Heart left ventricle (tissue), 16 donors: ENCODE measurements at regions not wholly inside any gene's neighbourhood (a gene's known extent, or its start where the extent isn't known, plus 50 kb on each side); places are given as distances from the start of the nearest gene placed in this dataset.
A peak's percentile ranks its signal among the peaks of the same experiment; 100 is the strongest.

Experiments
- ATAC-seq, 4 donors: fragments of 200-7000 bp; cut with Tn5 transposase; one replicate each; pipeline ENCODE4 v1.9.1; 2020 to 2022; ENCODE audit warnings: moderate library complexity in 4 of 4, mild to moderate bottlenecking in 3 of 4, moderate number of reproducible peaks in 1 of 4
- DNase-seq, 5 donors: peaks; one replicate each; pipeline ENCODE4 v3.0.0-alpha.2; 2020
- H3K27ac ChIP-seq, 12 donors: fragments of 200-600 bp; sonication (generic) in 4 of 12; one replicate each; pipeline versions ENCODE4 v1.5.0 to v1.8.0; 2016 to 2022; ENCODE audit warnings: mild to moderate bottlenecking in 2 of 12
- H3K27me3 ChIP-seq, 9 donors: fragments of 200-600 bp; sonication (generic) in 2 of 9; one replicate each; pipeline versions ENCODE4 v1.5.1 to v1.8.0; 2016 to 2022; ENCODE audit warnings: mild to moderate bottlenecking in 3 of 9
- H3K36me3 ChIP-seq, 9 donors: fragments of 200-600 bp; sonication (generic) in 2 of 9; one replicate each; pipeline versions ENCODE4 v1.5.0 to v1.8.0; 2018 to 2022; ENCODE audit warnings: mild to moderate bottlenecking in 2 of 9
- H3K4me1 ChIP-seq, 12 donors: fragments of 200-600 bp; sonication (generic) in 4 of 12; one replicate each; pipeline versions ENCODE4 v1.5.0 to v1.8.0; 2016 to 2022; ENCODE audit warnings: mild to moderate bottlenecking in 3 of 12
- H3K4me3 ChIP-seq, 12 donors: fragments of 200-600 bp; sonication (generic) in 4 of 12; one replicate each; pipeline versions ENCODE4 v1.5.0 to v1.8.0; 2017 to 2022; ENCODE audit warnings: mild to moderate bottlenecking in 9 of 12, moderate library complexity in 4 of 12
- H3K9me3 ChIP-seq, 12 donors: fragments of 200-600 bp; sonication (generic) in 4 of 12; one replicate each; pipeline versions ENCODE4 v1.5.0 to v1.8.0; 2016 to 2022; ENCODE audit warnings: mild to moderate bottlenecking in 1 of 12
- POLR2A ChIP-seq, 2 donors: fragments of 450-650 bp; IDR thresholded peaks; one replicate each; pipeline ENCODE4 v1.6.1; 2017; ENCODE audit warnings: antibody characterized with exemption in 2 of 2, mild to moderate bottlenecking in 2 of 2, moderate library complexity in 2 of 2
- WGBS, 4 donors: extraction: QIAGEN DNeasy Blood & Tissue Kit in 2 of 4; methylation state at CpG; one replicate each; pipeline versions ENCODE4 v1.1.5 to v1.1.7; 2013 to 2018; 5-methylcytosine and 5-hydroxymethylcytosine counted together
- intact Hi-C, 10 donors: fragments of 100-400 bp; cut with DNase I; formaldehyde crosslinking; loops; one replicate each; pipeline versions ENCODE4 v1.11.1 to v1.14.2; 2022
- TF ChIP-seq, protein P1 (sequence below), 12 donors: fragments of 200-600 bp; sonication (generic) in 4 of 12; IDR thresholded peaks; one replicate each; pipeline versions ENCODE4 v1.5.0 to v1.8.0; 2018 to 2022; ENCODE audit warnings: antibody characterized with exemption in 12 of 12, mild to moderate bottlenecking in 5 of 12
- donor health status: ischemic (EF 13 %, LVEDD 7.1; RV severe dilation, severe dysfunction).
- donor health status: healthy with polysubstance abuse.
- donor health status: DM: no; HTN: yes; CAD: no.
- donor health status: DM: no; HTN: no; CAD: no.
- donor health status: ischemic (EF 25% LVEDD 6.9; RV normal size, moderate dysfunction).
- donor health status: ischemic (EF 25% LVEDD 5.7; RV mildly dilated, moderate dysfunction).
- donor health status: healthy.
- donor health status: DM: yes; HTN: yes; CAD: no.
- donor health status: ischemic (EF 35%, LVEDD 5.7; RV mildly dilated, moderate dysfunction).
- donor health status: nonischemic (EF 11% LVEDD 7.7; RV severe dilation, severe dysfunction).
- donor health status: DM: yes; HTN: yes; CAD: no.
- donor health status: PGD.
- donor health status: ischemic (EF 29% LVEDD 5.4; RV normal size, mild dysfunction).
- donor health status: nonischemic (EF 23%, LVEDD 6.1; RV moderate dilation, normal function).

DNA sequence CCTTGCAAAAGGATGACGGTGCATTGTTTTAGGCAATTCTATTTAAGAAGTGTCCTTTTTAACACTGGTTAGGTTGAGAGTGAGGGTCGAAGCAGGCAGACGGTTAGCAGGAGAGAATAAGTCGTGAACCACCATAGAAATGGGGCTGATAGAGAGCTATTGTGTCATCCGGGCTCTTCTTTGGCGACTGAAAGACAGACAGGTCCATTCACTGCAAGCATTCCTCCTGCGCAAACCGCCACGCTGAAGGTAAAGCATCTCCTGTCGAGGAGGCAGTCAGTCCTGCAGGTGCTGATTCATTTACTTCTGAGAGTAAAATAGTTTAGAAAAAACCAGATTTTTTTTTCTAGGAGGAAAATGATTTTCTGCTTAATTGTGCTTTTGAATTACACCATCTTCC, 1002.8 kb upstream of the NR2F2 start:
- TF ChIP-seq POLR2A (IDR thresholded peaks at IDR 0.05) = no peak
- TF ChIP-seq, protein P1, sequence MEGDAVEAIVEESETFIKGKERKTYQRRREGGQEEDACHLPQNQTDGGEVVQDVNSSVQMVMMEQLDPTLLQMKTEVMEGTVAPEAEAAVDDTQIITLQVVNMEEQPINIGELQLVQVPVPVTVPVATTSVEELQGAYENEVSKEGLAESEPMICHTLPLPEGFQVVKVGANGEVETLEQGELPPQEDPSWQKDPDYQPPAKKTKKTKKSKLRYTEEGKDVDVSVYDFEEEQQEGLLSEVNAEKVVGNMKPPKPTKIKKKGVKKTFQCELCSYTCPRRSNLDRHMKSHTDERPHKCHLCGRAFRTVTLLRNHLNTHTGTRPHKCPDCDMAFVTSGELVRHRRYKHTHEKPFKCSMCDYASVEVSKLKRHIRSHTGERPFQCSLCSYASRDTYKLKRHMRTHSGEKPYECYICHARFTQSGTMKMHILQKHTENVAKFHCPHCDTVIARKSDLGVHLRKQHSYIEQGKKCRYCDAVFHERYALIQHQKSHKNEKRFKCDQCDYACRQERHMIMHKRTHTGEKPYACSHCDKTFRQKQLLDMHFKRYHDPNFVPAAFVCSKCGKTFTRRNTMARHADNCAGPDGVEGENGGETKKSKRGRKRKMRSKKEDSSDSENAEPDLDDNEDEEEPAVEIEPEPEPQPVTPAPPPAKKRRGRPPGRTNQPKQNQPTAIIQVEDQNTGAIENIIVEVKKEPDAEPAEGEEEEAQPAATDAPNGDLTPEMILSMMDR (IDR thresholded peaks at IDR 0.05) = no peak
- intact Hi-C loops = loop anchor here in 2 of 10 donors (2.0 to 10.0 kb wide), 3 partner anchors 39 to 127 kb away; no protein-coding TSS in a partner anchor
- DNase-seq = no peak

GRCh38 chr15:95328559-95328958, 1001.9 kb upstream of the NR2F2 start:
- peak overlapping the region; percentile 54 to 92 (median 78) for H3K27ac ChIP-seq
- WGBS, 4 donors = 80 to 90% (median 86%) methylated on average over 3 of the region's 3 CpGs
- peak overlapping the region in 4 of 12 donors; percentile 60 to 69 (median 64) for H3K4me3 ChIP-seq

More for the DNA sequence above, 1002.8 kb upstream of the NR2F2 start:
- H3K36me3 ChIP-seq = no peaks in the 10 kb centered on the region
- peak overlapping the region; percentile 54 to 93 (median 86) for H3K27ac ChIP-seq
- H3K4me1 ChIP-seq = peaks cover 0 to 16% (median 0%) of the 10 kb centered on the region in 12 donors
- H3K4me3 ChIP-seq = peak overlapping the region in 10 of 12 donors; percentile 38 to 69 (median 56)
- 49 to 65% (median 55%) methylated on average over 10 of the region's 10 CpGs for WGBS, 4 donors
- no peak for ATAC-seq
- H3K27me3 ChIP-seq = peaks cover 0 to 14% (median 5%) of the 10 kb centered on the region in 9 donors
- H3K9me3 ChIP-seq = no peaks in the 10 kb centered on the region

GRCh38 chr15:95329362-95329761, 1001.1 kb upstream of the NR2F2 start:
- intact Hi-C loops = loop anchor here in 2 of 10 donors (2.0 to 10.0 kb wide), 3 partner anchors 37 to 125 kb away; no protein-coding TSS in a partner anchor
- ATAC-seq = no peak
- 76 to 93% (median 80%) methylated on average over 8 of the region's 8 CpGs for WGBS, 4 donors
- no peak for DNase-seq
- Histone ChIP-seq H3K9me3 (no peaks in the 10 kb centered on the region), H3K36me3 (no peaks in the 10 kb centered on the region), H3K27me3 (peaks cover 0 to 14% (median 5%) of the 10 kb centered on the region in 9 donors), H3K27ac (peak overlapping the region in 11 of 12 donors; percentile 6 to 92 (median 67)), H3K4me3 (peak overlapping the region in 6 of 12 donors; percentile 1 to 69 (median 31)), H3K4me1 (peaks cover 0 to 16% (median 0%) of the 10 kb centered on the region in 12 donors)
- no peak for TF ChIP-seq POLR2A (IDR thresholded peaks at IDR 0.05)
- TF ChIP-seq, protein P1 (IDR thresholded peaks at IDR 0.05) = no peak

More at GRCh38 chr15:95328559-95328958, 1001.9 kb upstream of the NR2F2 start:
- TF ChIP-seq, protein P1 (IDR thresholded peaks at IDR 0.05) = peak in 1 of 12 donors; percentile 4
- TF ChIP-seq POLR2A (IDR thresholded peaks at IDR 0.05) = no peak
- ATAC-seq (no peak), DNase-seq (no peak)
- intact Hi-C loops = loop anchor here in 2 of 10 donors (2.0 to 10.0 kb wide), 3 partner anchors 38 to 126 kb away; no protein-coding TSS in a partner anchor
- Histone ChIP-seq H3K36me3 (no peaks in the 10 kb centered on the region), H3K27me3 (peaks cover 0 to 14% (median 5%) of the 10 kb centered on the region in 9 donors), H3K4me1 (peaks cover 0 to 16% (median 0%) of the 10 kb centered on the region in 12 donors), H3K9me3 (no peaks in the 10 kb centered on the region)

DNA sequence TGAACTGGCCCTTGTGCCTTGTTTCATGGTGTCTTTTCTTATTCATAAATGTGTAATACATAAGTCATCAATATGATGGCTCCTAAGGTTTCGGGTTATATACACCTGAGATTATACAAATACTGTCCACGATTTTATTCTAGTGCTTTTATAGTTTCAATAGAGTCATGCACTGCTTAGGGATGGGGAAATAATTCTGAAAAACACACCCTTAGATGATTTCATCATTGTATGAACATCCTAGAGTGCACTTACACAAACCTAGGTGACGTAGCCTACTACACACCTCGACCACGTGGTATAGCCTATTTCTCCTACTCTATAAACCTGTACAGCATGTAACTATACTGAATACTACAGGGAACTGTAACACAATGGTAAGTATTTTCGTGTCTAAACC, 988.8 kb upstream of the NR2F2 start:
- Histone ChIP-seq H3K9me3 (no peaks in the 10 kb centered on the region), H3K4me1 (no peaks in the 10 kb centered on the region), H3K4me3 (no peak overlapping the region), H3K36me3 (no peaks in the 10 kb centered on the region), H3K27me3 (no peaks in the 10 kb centered on the region), H3K27ac (no peak overlapping the region)
- 91 to 95% (median 92%) methylated on average over 6 of the region's 6 CpGs for whole genome bisulfite sequencing, 4 donors
- TF ChIP-seq POLR2A (IDR thresholded peaks at IDR 0.05) = no peak
- TF ChIP-seq, protein P1 (IDR thresholded peaks at IDR 0.05) = no peak
- ATAC-seq (no peak), DNase-seq (no peak)
- intact Hi-C loops = no loop called here
